GM18909 (cell line): ENCODE measurements at regions not wholly inside any gene's neighbourhood (a gene's known extent, or its start where the extent isn't known, plus 50 kb on each side); places are given as distances from the start of the nearest gene placed in this dataset.

Experiments used
- ATAC-seq: cut with Tn5 transposase; IDR thresholded peaks from one replicate; pipeline ENCODE4 v1.9.1; 2021; ENCODE audit warnings: mild to moderate bottlenecking; ENCODE audit not compliant: unreplicated experiment, poor library complexity

GRCh38 chr14:66088656-66089055 lies 397.5 kb upstream of the CCDC196 start:
- no peak for ATAC-seq

GRCh38 chr14:66092206-66092605 lies 394.0 kb upstream of the CCDC196 start:
- no peak for ATAC-seq

- ATAC-seq: no peak
Measured at GRCh38 chr14:66092748-66093147, 393.4 kb upstream of the CCDC196 start.

DNA sequence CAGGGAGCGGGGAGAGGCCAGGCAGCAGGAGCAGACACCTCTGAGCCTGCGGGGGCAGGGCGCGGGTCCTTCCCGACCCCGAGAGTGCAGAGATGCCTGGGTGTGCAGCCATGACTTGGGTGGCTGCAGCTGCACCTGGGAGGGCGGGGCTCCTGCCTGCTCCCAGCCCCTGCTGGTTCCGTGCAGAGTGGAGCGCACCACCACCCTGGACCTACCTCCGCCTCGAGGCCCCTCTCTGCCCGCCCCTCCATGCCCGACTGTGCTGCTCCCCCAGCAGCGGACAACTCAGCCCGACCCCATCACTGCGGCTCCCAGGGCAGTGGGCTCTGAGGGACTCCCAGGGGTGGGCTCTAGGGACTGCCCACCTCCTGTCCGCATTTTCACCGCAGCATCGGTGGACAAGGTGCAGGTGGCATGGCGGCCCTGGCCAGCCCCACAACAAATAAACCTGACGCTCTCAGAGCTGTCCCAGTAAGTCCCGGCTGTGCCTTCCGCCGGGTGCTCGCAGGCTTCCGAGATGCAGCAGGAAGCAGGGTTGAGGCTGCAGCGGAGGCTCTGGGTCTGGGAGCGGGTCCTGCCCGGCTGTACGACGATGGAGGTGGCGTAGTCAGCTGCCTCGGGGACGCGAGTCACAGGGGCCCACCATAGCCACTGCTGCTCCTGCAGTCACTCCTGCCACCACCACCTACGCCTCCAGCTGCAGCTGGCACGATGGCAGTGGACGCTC lies 392.0 kb upstream of the CCDC196 start:
- ATAC-seq: no peak

DNA sequence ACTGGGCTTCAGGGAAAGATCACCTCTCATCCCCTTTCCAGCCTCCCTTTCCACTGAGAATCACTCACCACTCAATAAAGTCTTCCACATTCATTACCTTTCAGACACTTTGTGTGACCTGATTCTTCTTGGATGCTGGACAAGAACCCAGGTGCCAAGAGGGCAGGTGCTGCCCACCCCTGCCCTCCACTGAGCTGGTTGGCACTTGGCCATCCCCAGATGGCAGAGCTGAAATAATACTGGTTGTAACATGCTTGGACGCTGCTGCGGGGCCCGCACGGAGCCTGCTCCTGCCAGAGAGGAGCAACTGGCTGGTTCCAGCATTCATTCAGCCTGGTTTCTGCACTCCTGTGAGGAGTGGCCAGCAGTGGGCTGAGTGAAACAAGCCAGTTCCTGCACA lies 386.7 kb upstream of the CCDC196 start:
- ATAC-seq: no peak

- ATAC-seq: no peak
Measured at GRCh38 chr14:66099931-66100330, 386.2 kb upstream of the CCDC196 start.

DNA sequence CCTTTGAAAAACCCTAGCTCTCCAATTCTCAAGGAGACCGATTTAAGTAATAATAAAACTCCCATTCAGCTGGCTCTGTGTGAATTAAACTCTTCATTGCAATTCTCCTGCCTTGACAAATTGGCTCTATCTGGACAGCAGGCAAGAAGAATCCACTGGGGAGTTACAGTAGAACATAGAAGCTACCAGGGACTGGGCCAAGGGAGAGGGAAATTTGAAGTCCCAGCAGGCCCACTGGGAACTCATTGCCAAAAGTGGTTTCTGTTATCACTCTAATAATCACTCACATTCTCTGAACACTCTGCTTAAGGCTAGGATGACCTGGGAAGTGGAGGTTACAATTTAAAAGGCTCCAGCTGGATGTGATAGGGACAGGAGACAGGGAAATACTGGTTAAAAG lies 384.5 kb upstream of the CCDC196 start:
- ATAC-seq: no peak

DNA sequence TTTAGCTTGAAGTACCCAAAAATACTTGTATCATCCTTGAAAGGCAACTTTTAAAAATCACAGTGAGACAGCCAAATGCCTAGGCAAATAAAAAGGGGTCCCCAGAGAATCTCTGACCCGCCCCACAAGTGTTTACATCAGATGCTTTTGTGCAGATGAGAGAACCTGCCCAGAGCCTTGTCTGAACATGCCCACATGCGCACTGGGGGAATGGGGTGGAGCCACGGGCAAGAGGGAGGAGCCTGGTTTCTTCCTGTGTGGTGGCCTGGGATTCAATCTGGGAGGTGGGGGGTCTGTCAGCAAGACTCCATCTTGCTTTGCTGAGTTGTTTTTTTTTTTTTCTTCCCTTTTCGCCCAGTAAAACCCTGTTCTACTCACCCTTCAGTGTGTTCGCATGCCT lies 381.7 kb upstream of the CCDC196 start:
- ATAC-seq: no peak

DNA sequence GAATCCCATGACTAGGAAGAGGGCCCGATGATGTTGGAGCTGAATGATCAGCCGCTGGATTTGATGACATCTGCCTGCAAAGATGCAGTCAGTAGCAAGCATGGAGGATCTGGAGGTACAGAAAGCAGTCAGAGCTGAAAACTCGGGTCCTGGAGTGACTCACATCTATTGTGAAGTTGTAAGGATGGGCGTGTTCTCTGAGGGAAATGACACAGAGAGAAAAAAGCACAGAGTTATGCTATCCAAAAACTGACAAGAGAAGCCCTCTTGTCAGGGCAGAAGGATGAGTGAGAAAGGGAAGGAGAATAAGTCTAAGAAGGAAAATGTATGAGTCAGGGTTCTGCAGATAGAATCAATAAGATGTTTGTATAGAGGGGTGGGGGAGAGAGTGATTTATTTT lies 380.4 kb upstream of the CCDC196 start:
- no peak for ATAC-seq

DNA sequence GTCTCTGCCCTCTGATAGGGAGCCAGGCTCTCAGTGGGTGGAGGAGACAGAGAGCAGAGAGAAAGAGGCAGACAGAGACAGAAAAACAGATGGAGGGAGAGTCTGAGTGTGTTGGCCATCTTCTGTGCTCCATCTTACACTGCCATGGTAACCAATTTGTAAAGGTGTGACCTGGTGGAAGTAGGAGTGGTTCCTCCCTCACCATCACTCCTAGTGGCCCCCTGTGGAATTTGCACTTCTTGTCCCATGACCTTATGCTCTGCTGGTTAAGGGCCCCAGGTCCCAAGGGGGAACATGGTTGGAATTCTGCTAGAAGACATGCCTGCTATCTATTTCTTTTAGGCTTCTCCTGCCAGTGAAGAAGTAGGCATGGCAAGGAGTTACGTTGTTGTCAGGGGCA lies 376.7 kb upstream of the CCDC196 start:
- ATAC-seq: no peak

GRCh38 chr14:66111891-66112290 lies 374.3 kb upstream of the CCDC196 start:
- ATAC-seq: no peak

GRCh38 chr14:66114071-66114470 lies 372.1 kb upstream of the CCDC196 start:
- ATAC-seq: no peak

DNA sequence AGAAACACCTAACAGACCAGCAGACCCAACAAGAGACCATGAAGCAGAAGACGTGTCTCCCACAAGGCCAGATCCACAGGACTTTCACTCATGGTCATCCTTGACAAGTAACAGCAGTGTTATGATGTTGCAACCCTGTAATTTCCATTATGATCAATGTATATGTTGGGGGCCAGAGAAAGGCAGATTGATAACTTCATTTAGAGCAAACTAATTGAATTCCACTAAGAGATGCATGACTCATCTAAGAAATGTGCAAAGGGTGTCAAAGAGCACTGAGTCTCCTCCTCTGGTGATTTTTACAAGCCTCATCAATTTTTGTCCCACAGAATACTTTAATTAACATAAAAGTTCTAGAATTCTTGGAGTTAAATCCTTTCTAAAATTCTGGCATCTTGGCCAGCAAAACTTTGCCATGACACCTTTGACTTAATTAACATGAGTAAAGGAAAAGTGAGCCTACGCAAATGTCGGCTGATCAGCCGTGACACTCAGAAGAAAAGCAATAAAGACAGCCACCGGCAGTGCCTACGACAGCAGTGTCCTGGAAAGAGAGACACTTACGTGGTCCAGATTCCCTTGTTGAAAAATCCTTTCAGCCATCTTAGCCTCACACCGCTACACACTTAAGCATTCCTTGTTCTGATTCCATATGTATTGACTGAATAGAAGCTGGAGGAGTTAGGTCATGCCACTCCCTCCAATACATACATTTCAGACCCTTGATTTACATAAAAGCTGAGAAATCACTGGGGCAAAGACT lies 370.2 kb upstream of the CCDC196 start:
- no peak for ATAC-seq

DNA sequence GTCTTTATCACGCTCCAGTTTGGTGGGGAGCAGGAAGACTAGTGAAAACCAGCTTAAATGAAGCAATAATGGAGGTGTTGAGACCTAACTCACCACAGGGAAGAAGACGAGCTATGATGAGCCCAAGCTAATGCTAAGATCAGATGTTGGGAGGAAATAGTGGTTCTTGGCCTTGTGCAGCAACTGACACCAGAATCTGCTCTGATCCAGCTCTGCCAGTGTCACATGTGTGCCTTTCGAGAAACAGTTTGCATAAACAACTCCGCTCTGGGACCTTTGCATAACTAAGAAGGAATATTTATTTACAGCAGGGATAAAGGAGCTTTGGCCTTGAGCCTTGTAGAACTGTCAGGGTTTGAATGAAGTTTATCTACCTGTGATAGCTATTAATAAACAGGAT lies 369.4 kb upstream of the CCDC196 start:
- no peak for ATAC-seq

DNA sequence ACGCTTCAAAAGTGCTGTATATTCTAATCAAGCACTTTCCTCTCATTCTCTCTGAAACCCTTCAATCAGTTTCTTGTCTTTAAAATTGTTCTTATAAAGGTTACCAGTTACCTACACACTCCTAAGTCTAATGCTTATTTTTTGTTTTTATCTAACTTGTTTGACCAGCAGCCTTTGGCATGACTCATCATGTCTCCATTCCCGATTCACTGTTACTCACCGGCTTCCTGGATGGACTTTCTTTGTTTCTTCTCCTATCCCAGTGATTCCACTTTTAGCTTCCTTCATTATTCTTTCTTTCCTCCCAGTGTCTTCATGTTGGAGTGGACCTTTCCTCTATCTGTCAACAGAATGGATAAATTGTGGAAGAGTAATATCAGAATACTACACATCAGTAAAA lies 368.6 kb upstream of the CCDC196 start:
- no peak for ATAC-seq

DNA sequence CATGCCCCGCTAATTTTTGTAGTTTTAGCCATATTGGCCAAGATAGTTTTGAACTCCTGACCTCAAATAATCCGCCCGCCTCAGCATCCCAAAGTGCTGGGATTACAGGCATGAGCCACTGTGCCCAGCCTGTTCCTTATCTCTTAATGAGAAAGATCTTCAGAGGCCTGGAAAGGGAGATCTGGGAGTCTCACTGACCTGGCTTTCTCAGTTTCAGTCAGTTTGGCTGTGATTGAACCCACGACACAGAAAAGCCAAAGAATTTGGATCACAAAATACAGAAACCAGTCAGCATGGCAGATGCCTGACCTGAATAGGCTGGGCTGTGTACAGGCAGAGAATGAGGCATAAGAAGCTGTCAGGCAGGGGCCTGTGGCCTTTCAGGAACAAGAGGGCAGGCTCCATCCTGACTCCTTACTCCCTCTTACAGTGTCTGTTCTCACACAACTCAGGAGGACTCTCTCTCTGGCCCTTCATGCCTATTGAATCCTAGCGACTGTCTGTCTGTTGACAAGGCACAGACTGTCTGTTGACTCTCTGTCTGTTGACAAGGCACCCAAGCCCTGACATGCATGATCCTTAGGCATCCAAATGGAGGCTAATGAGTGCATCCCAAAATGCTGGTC lies 366.5 kb upstream of the CCDC196 start:
- ATAC-seq: no peak

- ATAC-seq: no peak
Measured at GRCh38 chr14:66120402-66120801, 365.8 kb upstream of the CCDC196 start.

GRCh38 chr14:66121859-66122258 lies 364.3 kb upstream of the CCDC196 start:
- ATAC-seq: no peak

- no peak for ATAC-seq
Measured at GRCh38 chr14:66129224-66129623, 356.9 kb upstream of the CCDC196 start.

DNA sequence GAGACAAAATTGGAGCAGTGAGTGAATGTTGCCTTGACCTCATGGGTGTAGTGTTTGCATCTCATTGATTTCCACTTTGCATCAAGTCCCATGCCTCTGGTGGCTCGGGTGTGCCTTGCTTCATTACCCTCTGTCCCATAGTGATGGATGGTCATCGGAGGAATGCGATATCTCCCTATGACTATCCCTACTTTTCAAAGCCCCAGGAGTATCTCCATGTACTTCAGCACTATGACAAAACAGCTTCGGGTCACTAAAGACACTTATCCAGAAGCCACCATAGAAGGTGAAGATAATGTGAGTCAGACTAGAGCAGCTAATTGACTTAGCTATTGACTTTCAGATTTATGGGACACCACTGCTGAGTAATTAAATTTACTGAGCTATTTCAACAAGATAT lies 355.1 kb upstream of the CCDC196 start:
- ATAC-seq: no peak

DNA sequence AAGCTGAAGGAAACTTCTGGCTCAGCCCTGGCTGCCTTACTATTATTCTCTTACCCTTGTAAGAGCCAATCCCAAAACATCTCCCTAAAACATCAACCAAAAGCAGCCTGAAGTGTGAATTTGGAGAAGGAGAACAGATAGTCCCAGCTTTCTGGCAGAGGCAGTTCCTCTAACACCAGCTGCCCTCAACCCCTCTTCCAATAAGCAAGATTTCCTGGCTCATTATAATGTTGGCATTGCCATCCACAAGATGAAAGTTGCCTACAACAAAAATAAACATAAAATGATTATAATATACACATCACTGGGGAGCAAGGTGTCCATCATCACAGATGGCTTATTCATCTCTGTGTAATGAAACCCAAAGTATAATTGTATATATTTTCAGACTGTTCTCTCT lies 352.5 kb upstream of the CCDC196 start:
- ATAC-seq: no peak

- no peak for ATAC-seq
Measured at GRCh38 chr14:66135831-66136230, 350.3 kb upstream of the CCDC196 start.
